Osteocyte (in vitro differentiated cells): ENCODE measurements at regions not wholly inside any gene's neighbourhood (a gene's known extent, or its start where the extent isn't known, plus 50 kb on each side); places are given as distances from the start of the nearest gene placed in this dataset.

Experiments used
- DNase-seq: peaks from one replicate; pipeline ENCODE4 v3.0.0; 2021; ENCODE audit warnings: mixed read lengths; ENCODE audit not compliant: unreplicated experiment; ENCODE audit errors: extremely low spot score
- H3K27ac Mint-ChIP-seq: one replicate; pipeline ENCODE4 v1.8.0; 2021; ENCODE audit warnings: mild to moderate bottlenecking, mixed read lengths; ENCODE audit not compliant: unreplicated experiment
- H3K27me3 Mint-ChIP-seq: one replicate; pipeline ENCODE4 v1.8.0; 2021; ENCODE audit warnings: mixed read lengths; ENCODE audit not compliant: unreplicated experiment
- H3K36me3 Mint-ChIP-seq: one replicate; pipeline ENCODE4 v1.8.0; 2021; ENCODE audit warnings: mixed read lengths; ENCODE audit not compliant: unreplicated experiment
- H3K4me1 Mint-ChIP-seq: one replicate; pipeline ENCODE4 v1.8.0; 2021; ENCODE audit warnings: mixed read lengths; ENCODE audit not compliant: unreplicated experiment
- H3K4me3 Mint-ChIP-seq: one replicate; pipeline ENCODE4 v1.8.0; 2021; ENCODE audit warnings: mild to moderate bottlenecking, moderate library complexity, mixed read lengths; ENCODE audit not compliant: unreplicated experiment
- H3K9me3 Mint-ChIP-seq: one replicate; pipeline ENCODE4 v1.8.0; 2021; ENCODE audit warnings: mixed read lengths; ENCODE audit not compliant: unreplicated experiment
- CTCF ChIP-seq: fragments of 200-600 bp; sonication (generic); IDR thresholded peaks from 2 replicates; pipeline ENCODE4 v1.5.0; 2021; ENCODE audit warnings: antibody characterized with exemption, mild to moderate bottlenecking, moderate library complexity

GRCh38 chr16:51657848-51658247, 506.8 kb upstream of the SALL1 start:
- no peak for TF ChIP-seq CTCF
- H3K27me3 Mint-ChIP-seq, result no peaks in the 10 kb centered on the region
- peaks cover 8% of the 10 kb centered on the region for H3K9me3 Mint-ChIP-seq
- H3K36me3 Mint-ChIP-seq, result no peaks in the 10 kb centered on the region
- H3K4me3 Mint-ChIP-seq, result no peak overlapping the region
- no peak for DNase-seq
- H3K4me1 Mint-ChIP-seq, result no peaks in the 10 kb centered on the region
- no peak overlapping the region for H3K27ac Mint-ChIP-seq

GRCh38 chr16:51655249-51655648, 504.2 kb upstream of the SALL1 start:
- no peak for TF ChIP-seq CTCF
- no peak overlapping the region for H3K4me3 Mint-ChIP-seq

GRCh38 chr16:51651061-51651466, 500.0 kb upstream of the SALL1 start:
- no peaks in the 10 kb centered on the region for H3K36me3 Mint-ChIP-seq

More at GRCh38 chr16:51655249-51655648, 504.2 kb upstream of the SALL1 start:
- no peak overlapping the region for H3K27ac Mint-ChIP-seq
- H3K36me3 Mint-ChIP-seq, result no peaks in the 10 kb centered on the region
- peaks cover 10% of the 10 kb centered on the region for H3K9me3 Mint-ChIP-seq
- no peaks in the 10 kb centered on the region for H3K27me3 Mint-ChIP-seq
- DNase-seq, result no peak
- no peaks in the 10 kb centered on the region for H3K4me1 Mint-ChIP-seq

GRCh38 chr16:51649631-51650030, 498.6 kb upstream of the SALL1 start:
- peaks cover 14% of the 10 kb centered on the region for H3K9me3 Mint-ChIP-seq
- no peaks in the 10 kb centered on the region for H3K27me3 Mint-ChIP-seq
- H3K4me1 Mint-ChIP-seq, result no peaks in the 10 kb centered on the region
- no peaks in the 10 kb centered on the region for H3K36me3 Mint-ChIP-seq
- no peak overlapping the region for H3K27ac Mint-ChIP-seq
- no peak for TF ChIP-seq CTCF
- no peak overlapping the region for H3K4me3 Mint-ChIP-seq
- no peak for DNase-seq

More at GRCh38 chr16:51651061-51651466, 500.0 kb upstream of the SALL1 start:
- Mint-ChIP-seq H3K27me3 (no peaks in the 10 kb centered on the region), H3K27ac (no peak overlapping the region), H3K4me1 (no peaks in the 10 kb centered on the region), H3K4me3 (no peak overlapping the region), H3K9me3 (peaks cover 17% of the 10 kb centered on the region)
- TF ChIP-seq CTCF, result no peak
- no peak for DNase-seq

- Mint-ChIP-seq H3K4me3 (no peak overlapping the region), H3K36me3 (no peaks in the 10 kb centered on the region), H3K27ac (no peak overlapping the region), H3K4me1 (no peaks in the 10 kb centered on the region), H3K27me3 (no peaks in the 10 kb centered on the region), H3K9me3 (peaks cover 18% of the 10 kb centered on the region)
- no peak for TF ChIP-seq CTCF
- no peak for DNase-seq
Observed at GRCh38 chr16:51648526-51648925, 497.5 kb upstream of the SALL1 start.
